ENCODE measurements at regions not wholly inside any gene's neighbourhood (a gene's known extent, or its start where the extent isn't known, plus 50 kb on each side); places are given as distances from the start of the nearest gene placed in this dataset.

GRCh38 chr6:149248693-149249369 lies 68.7 kb upstream of the TAB2 start:
- Histone ChIP-seq H3K36me3 (ENCODE audit: control insufficient read depth, insufficient read depth, low read length) (no peaks in the 10 kb centered on the region), H3K27ac (ENCODE audit: low read length) (no peak overlapping the region), H3K4me3 (ENCODE audit: low read length) (no peak overlapping the region), H3K27me3 (ENCODE audit: control insufficient read depth, insufficient read depth, low read length) (no peaks in the 10 kb centered on the region), H3K4me1 (ENCODE audit: control insufficient read depth, insufficient read depth, low read length) (no peaks in the 10 kb centered on the region), H3K9me3 (ENCODE audit: control insufficient read depth, insufficient read depth, low read length) (no peaks in the 10 kb centered on the region)
- WGBS (ENCODE audit: insufficient coverage, insufficient read length), result no CpG with 5 or more reads among the region's 4 CpGs
- DNase-seq (ENCODE audit: low read depth, low spot score), result no peak

DNA sequence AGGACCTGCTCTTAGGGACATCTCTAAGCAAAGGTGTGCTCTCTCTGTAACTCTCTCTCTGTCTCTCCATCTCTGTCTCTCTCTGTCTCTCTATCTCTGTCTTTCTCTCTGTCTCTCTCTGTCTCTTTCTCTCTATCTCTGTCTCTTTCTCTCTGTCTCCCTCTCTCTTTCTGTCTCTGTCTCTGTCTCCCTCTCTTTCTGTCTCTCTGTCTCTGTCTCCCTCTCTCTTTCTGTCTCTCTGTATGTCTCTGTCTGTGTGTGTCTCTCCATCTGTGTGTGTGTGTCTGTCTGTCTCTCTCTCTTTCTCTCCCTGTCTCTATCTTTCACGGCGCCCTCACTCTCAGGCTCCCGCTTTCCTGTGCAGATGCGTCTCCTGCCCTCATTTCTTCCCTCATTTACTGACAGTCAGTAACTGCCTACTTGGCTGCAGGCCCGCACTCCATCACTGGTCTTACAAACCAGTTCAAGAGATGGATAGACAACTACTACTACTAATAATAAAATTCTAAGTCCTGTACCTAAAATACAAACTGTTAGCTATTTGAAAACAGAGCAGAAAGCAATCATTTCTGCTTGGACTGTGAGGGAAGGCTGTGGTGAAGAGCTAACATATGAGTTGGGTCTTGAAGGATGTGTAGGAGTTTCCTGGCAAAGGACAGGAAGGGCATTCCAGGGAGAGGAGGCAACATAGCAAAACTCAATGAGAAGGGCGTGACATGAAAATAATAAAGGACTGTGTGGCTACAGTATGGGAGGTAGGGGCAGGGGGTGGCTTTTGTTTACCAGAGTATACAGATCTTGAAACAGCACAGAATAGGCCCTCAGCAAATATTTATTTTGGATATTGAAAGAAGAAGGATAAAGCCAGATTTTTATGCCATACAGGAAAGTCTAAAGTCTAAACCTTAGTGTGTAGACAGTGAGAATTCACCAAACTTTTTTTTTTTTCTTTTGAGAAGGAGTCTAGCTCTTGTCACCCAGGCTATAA lies 67.8 kb upstream of the TAB2 start:
- DNase-seq (ENCODE audit: low read depth, low spot score), result no peak
- no peaks in the 10 kb centered on the region for H3K9me3 ChIP-seq (ENCODE audit: control insufficient read depth, insufficient read depth, low read length)
- H3K4me1 ChIP-seq (ENCODE audit: control insufficient read depth, insufficient read depth, low read length), result no peaks in the 10 kb centered on the region
- no peak overlapping the region for H3K4me3 ChIP-seq (ENCODE audit: low read length)
- H3K27me3 ChIP-seq (ENCODE audit: control insufficient read depth, insufficient read depth, low read length), result no peaks in the 10 kb centered on the region
- H3K36me3 ChIP-seq (ENCODE audit: control insufficient read depth, insufficient read depth, low read length), result no peaks in the 10 kb centered on the region
- no CpG with 5 or more reads among the region's 6 CpGs for WGBS (ENCODE audit: insufficient coverage, insufficient read length)
- no peak overlapping the region for H3K27ac ChIP-seq (ENCODE audit: low read length)

DNA sequence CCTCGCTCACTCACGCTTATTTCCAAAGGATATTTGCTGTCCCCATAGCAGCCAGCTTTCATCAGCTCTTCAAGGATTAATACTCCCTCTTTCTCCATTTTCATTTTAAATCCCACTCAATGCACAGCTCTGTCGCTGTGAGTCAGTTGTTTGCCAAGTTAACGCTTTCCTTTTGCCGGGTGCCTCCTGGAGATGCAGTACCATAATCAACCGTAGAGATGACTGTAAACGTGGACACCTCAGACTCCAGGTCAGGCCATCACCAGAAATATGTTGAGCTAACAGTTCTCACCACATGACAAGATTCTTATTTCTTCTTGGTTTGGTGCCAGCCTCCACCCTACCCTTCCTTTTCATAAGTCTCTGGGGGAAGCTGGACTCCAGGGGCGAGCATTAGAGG lies 66.6 kb upstream of the TAB2 start:
- Histone ChIP-seq H3K27ac (ENCODE audit: low read length) (no peak overlapping the region), H3K36me3 (ENCODE audit: control insufficient read depth, insufficient read depth, low read length) (no peaks in the 10 kb centered on the region), H3K4me3 (ENCODE audit: low read length) (no peak overlapping the region), H3K27me3 (ENCODE audit: control insufficient read depth, insufficient read depth, low read length) (no peaks in the 10 kb centered on the region), H3K4me1 (ENCODE audit: control insufficient read depth, insufficient read depth, low read length) (no peaks in the 10 kb centered on the region), H3K9me3 (ENCODE audit: control insufficient read depth, insufficient read depth, low read length) (no peaks in the 10 kb centered on the region)
- DNase-seq (ENCODE audit: low read depth, low spot score), result no peak
- no CpG with 5 or more reads among the region's 8 CpGs for WGBS (ENCODE audit: insufficient coverage, insufficient read length)

GRCh38 chr6:149252622-149253021 lies 64.9 kb upstream of the TAB2 start:
- no CpG with 5 or more reads among the region's 3 CpGs for WGBS (ENCODE audit: insufficient coverage, insufficient read length)
- no peaks in the 10 kb centered on the region for H3K36me3 ChIP-seq (ENCODE audit: control insufficient read depth, insufficient read depth, low read length)
- H3K4me3 ChIP-seq (ENCODE audit: low read length), result no peak overlapping the region
- DNase-seq (ENCODE audit: low read depth, low spot score), result no peak
- no peaks in the 10 kb centered on the region for H3K4me1 ChIP-seq (ENCODE audit: control insufficient read depth, insufficient read depth, low read length)
- no peaks in the 10 kb centered on the region for H3K27me3 ChIP-seq (ENCODE audit: control insufficient read depth, insufficient read depth, low read length)
- H3K27ac ChIP-seq (ENCODE audit: low read length), result no peak overlapping the region
- no peaks in the 10 kb centered on the region for H3K9me3 ChIP-seq (ENCODE audit: control insufficient read depth, insufficient read depth, low read length)

DNA sequence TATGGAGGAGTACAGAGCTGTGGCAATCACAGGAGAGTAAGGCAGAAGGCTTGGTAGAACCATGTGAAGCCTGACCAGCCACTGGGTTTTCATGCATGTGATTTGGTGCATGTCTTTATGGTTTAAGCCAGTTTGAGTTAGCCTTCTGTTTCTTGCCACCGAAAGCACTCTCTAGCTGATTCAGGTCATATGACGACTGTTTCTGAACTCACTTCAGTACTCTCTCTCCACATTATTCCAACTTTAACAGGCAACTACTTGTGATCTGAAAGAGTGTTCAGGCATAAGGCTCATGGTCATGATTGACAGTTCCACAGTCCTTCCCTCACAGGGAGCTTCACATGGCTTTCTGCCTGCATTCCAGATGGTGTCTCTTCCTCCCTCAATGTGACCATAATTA lies 63.3 kb upstream of the TAB2 start:
- WGBS (ENCODE audit: insufficient coverage, insufficient read length), result no CpG with 5 or more reads among the region's 2 CpGs
- no peak overlapping the region for H3K27ac ChIP-seq (ENCODE audit: low read length)
- DNase-seq (ENCODE audit: low read depth, low spot score), result no peak

DNA sequence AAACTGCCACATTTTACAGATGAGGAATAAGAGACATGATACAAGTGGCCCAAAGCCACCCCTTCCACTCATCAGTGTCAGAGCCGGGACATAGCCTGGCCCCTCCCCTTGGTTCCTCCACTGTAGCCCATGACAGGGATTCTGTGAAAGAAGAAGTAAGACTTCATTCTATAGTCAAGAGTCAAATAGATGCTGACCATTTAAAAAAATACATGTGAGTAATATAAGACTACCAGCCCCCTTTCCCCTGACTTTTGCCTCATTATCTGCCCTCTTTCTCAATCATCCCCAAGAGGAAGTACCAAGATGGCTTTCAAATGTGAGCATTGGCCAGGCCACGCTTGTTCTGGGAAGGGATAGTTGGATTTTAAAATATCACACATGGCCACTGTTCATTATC lies 57.8 kb upstream of the TAB2 start:
- DNase-seq (ENCODE audit: low read depth, low spot score), result no peak
- Histone ChIP-seq H3K4me1 (ENCODE audit: control insufficient read depth, insufficient read depth, low read length) (no peaks in the 10 kb centered on the region), H3K27ac (ENCODE audit: low read length) (no peak overlapping the region), H3K27me3 (ENCODE audit: control insufficient read depth, insufficient read depth, low read length) (no peaks in the 10 kb centered on the region), H3K36me3 (ENCODE audit: control insufficient read depth, insufficient read depth, low read length) (no peaks in the 10 kb centered on the region), H3K4me3 (ENCODE audit: low read length) (no peak overlapping the region), H3K9me3 (ENCODE audit: control insufficient read depth, insufficient read depth, low read length) (no peaks in the 10 kb centered on the region)
- no CpG with 5 or more reads among the region's 2 CpGs for WGBS (ENCODE audit: insufficient coverage, insufficient read length)

More for the DNA sequence above, 63.3 kb upstream of the TAB2 start:
- H3K4me1 ChIP-seq (ENCODE audit: control insufficient read depth, insufficient read depth, low read length), result no peaks in the 10 kb centered on the region
- H3K9me3 ChIP-seq (ENCODE audit: control insufficient read depth, insufficient read depth, low read length), result no peaks in the 10 kb centered on the region
- no peaks in the 10 kb centered on the region for H3K36me3 ChIP-seq (ENCODE audit: control insufficient read depth, insufficient read depth, low read length)
- no peaks in the 10 kb centered on the region for H3K27me3 ChIP-seq (ENCODE audit: control insufficient read depth, insufficient read depth, low read length)
- no peak overlapping the region for H3K4me3 ChIP-seq (ENCODE audit: low read length)

- no peaks in the 10 kb centered on the region for H3K36me3 ChIP-seq (ENCODE audit: control insufficient read depth, insufficient read depth, low read length)
- H3K9me3 ChIP-seq (ENCODE audit: control insufficient read depth, insufficient read depth, low read length), result no peaks in the 10 kb centered on the region
- DNase-seq (ENCODE audit: low read depth, low spot score), result no peak
- no peak overlapping the region for H3K27ac ChIP-seq (ENCODE audit: low read length)
- no CpG with 5 or more reads among the region's 20 CpGs for WGBS (ENCODE audit: insufficient coverage, insufficient read length)
- H3K4me3 ChIP-seq (ENCODE audit: low read length), result no peak overlapping the region
- H3K27me3 ChIP-seq (ENCODE audit: control insufficient read depth, insufficient read depth, low read length), result no peaks in the 10 kb centered on the region
- no peaks in the 10 kb centered on the region for H3K4me1 ChIP-seq (ENCODE audit: control insufficient read depth, insufficient read depth, low read length)
Measured at GRCh38 chr6:149260214-149260874, 57.2 kb upstream of the TAB2 start.

DNA sequence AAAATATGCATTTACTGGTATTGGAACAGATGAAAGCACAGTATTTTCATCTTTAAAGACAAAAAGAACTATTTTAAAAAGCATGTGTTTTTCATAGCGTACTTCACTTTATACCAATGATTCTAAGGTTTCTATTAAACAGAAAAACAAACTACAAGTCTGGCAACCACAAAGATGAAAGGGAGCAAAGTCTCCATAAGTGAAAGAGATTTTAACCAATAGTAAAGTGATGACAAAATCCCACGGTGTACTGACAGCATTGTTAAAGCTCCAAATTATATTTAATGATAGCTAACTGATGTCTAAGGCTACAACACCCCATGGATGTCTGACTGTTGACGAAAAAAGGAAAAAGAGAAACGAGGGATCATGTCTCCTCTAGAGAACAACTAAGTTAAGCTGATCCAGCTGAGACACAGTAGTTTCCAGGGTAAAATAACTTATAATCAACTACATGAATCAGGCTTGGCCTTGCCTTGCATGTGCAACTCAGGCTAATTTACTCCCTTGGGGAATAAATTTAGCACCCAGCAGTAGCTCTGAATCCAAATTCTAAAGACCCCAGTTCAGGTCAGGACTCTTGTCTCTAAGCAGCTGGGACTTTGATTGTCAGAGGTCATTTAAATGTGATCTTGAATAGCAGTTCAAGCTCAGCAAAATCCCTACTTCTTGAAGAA lies 56.0 kb upstream of the TAB2 start:
- DNase-seq (ENCODE audit: low read depth, low spot score), result no peak
- no CpG with 5 or more reads among the region's 4 CpGs for WGBS (ENCODE audit: insufficient coverage, insufficient read length)
- no peaks in the 10 kb centered on the region for H3K4me1 ChIP-seq (ENCODE audit: control insufficient read depth, insufficient read depth, low read length)
- H3K36me3 ChIP-seq (ENCODE audit: control insufficient read depth, insufficient read depth, low read length), result no peaks in the 10 kb centered on the region
- no peak overlapping the region for H3K4me3 ChIP-seq (ENCODE audit: low read length)
- no peaks in the 10 kb centered on the region for H3K27me3 ChIP-seq (ENCODE audit: control insufficient read depth, insufficient read depth, low read length)
- no peaks in the 10 kb centered on the region for H3K9me3 ChIP-seq (ENCODE audit: control insufficient read depth, insufficient read depth, low read length)
- no peak overlapping the region for H3K27ac ChIP-seq (ENCODE audit: low read length)

DNA sequence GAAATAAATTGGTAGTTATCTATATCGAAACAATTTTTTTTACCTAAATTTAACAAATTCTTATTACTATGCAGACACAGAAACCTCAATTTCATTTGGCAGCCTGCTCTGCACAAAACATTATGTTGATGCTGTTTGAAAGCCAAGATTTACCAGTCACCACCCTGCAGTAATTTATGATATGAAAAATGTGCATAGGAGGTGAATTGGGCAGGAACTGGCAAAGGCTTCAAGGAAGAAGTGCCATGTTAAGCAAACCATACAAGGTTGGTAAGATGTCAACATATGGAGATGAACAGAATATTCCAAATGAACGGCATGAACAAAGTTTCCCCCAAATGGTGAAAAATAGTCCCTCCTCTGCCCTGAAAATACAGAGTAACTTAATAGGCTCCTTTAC lies 54.2 kb upstream of the TAB2 start:
- no CpG with 5 or more reads among the region's 2 CpGs for WGBS (ENCODE audit: insufficient coverage, insufficient read length)
- Histone ChIP-seq H3K4me3 (ENCODE audit: low read length) (no peak overlapping the region), H3K36me3 (ENCODE audit: control insufficient read depth, insufficient read depth, low read length) (no peaks in the 10 kb centered on the region), H3K9me3 (ENCODE audit: control insufficient read depth, insufficient read depth, low read length) (no peaks in the 10 kb centered on the region), H3K27me3 (ENCODE audit: control insufficient read depth, insufficient read depth, low read length) (no peaks in the 10 kb centered on the region), H3K4me1 (ENCODE audit: control insufficient read depth, insufficient read depth, low read length) (no peaks in the 10 kb centered on the region), H3K27ac (ENCODE audit: low read length) (no peak overlapping the region)
- no peak for DNase-seq (ENCODE audit: low read depth, low spot score)

DNA sequence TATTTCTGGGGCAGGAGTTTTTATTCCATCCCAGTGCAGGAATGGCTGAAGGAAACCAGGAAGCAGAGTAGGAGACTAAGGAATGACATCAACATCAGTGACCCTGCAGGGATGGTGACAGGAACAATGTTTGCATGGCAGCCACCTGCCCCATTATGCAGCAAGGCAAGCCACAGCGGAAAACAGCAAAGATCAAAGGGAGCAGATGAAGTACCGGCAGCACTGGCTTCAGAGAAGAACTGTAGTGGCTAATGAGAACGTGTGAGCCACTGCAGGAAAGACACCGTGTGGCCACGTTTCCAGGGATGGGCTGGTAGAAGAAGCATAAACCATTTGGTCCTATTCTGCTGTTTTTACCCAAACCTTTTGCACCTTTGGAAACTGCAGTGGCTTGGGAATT lies 52.9 kb upstream of the TAB2 start:
- H3K4me3 ChIP-seq (ENCODE audit: low read length), result no peak overlapping the region

More for the DNA sequence above, 52.9 kb upstream of the TAB2 start:
- Histone ChIP-seq H3K9me3 (ENCODE audit: control insufficient read depth, insufficient read depth, low read length) (no peaks in the 10 kb centered on the region), H3K27ac (ENCODE audit: low read length) (no peak overlapping the region), H3K27me3 (ENCODE audit: control insufficient read depth, insufficient read depth, low read length) (no peaks in the 10 kb centered on the region), H3K36me3 (ENCODE audit: control insufficient read depth, insufficient read depth, low read length) (no peaks in the 10 kb centered on the region), H3K4me1 (ENCODE audit: control insufficient read depth, insufficient read depth, low read length) (no peaks in the 10 kb centered on the region)
- WGBS (ENCODE audit: insufficient coverage, insufficient read length), result no CpG with 5 or more reads among the region's 5 CpGs
- no peak for DNase-seq (ENCODE audit: low read depth, low spot score)
